Natural killer cell (primary cell): ENCODE measurements at regions not wholly inside any gene's neighbourhood (a gene's known extent, or its start where the extent isn't known, plus 50 kb on each side); places are given as distances from the start of the nearest gene placed in this dataset.
"Not testable (repeated sequence)": the region's sequence is repeated elsewhere in the genome, so short reads cannot be mapped to it uniquely, and the experiment has no call there.

Experiments
- ATAC-seq, 3 donors: fragments of 150-1000 bp in 2 of 3; fragments of 200-7000 bp in 1 of 3; cut with Tn5 transposase; 1 replicate in 1 of 3; 2 replicates in 2 of 3; pipeline ENCODE4 v1.10.0; 2021; ENCODE audit warnings: mild to moderate bottlenecking in 2 of 3, moderate library complexity in 2 of 3
- DNase-seq, 2 donors: peaks; one replicate each; pipeline versions ENCODE4 v3.0.0 to v3.0.0-alpha.2; 2013 to 2021; ENCODE audit warnings: mixed read lengths in 1 of 2
- H3K27ac ChIP-seq: one replicate; pipeline ENCODE4 v1.5.1; 2013; ENCODE audit warnings: mild to moderate bottlenecking, low read length
- H3K27me3 ChIP-seq: one replicate; pipeline ENCODE4 v1.6.1; 2013; ENCODE audit warnings: low read length; ENCODE audit not compliant: control insufficient read depth, insufficient read depth
- H3K36me3 ChIP-seq: one replicate; pipeline ENCODE4 v1.6.1; 2013; ENCODE audit warnings: low read length; ENCODE audit not compliant: control insufficient read depth, insufficient read depth
- H3K4me1 ChIP-seq: one replicate; pipeline ENCODE4 v1.6.1; 2013; ENCODE audit warnings: low read length; ENCODE audit not compliant: control insufficient read depth, insufficient read depth
- H3K4me3 ChIP-seq: one replicate; pipeline ENCODE4 v1.5.1; 2013; ENCODE audit warnings: low read length
- H3K9me3 ChIP-seq: one replicate; pipeline ENCODE4 v1.6.1; 2013; ENCODE audit warnings: low read length; ENCODE audit not compliant: control insufficient read depth, insufficient read depth
- H3K27ac Mint-ChIP-seq, 2 donors: one replicate each; pipeline ENCODE4 v1.8.0; 2022; ENCODE audit warnings: mild to moderate bottlenecking in 2 of 2, mixed read lengths in 2 of 2, moderate library complexity in 1 of 2
- H3K27me3 Mint-ChIP-seq, 2 donors: one replicate each; pipeline ENCODE4 v1.8.0; 2022; ENCODE audit warnings: low read depth in 2 of 2, mixed read lengths in 2 of 2
- H3K36me3 Mint-ChIP-seq: one replicate; pipeline ENCODE4 v1.8.0; 2022; ENCODE audit warnings: mixed read lengths
- H3K4me1 Mint-ChIP-seq, 2 donors: one replicate each; pipeline ENCODE4 v1.8.0; 2022; ENCODE audit warnings: mixed read lengths in 2 of 2
- H3K4me3 Mint-ChIP-seq: one replicate; pipeline ENCODE4 v1.8.0; 2022; ENCODE audit warnings: mild to moderate bottlenecking, moderate library complexity, mixed read lengths
- H3K9me3 Mint-ChIP-seq, 2 donors: one replicate each; pipeline ENCODE4 v1.8.0; 2022; ENCODE audit warnings: mixed read lengths in 2 of 2
- WGBS: methylation state at CpG from one replicate; pipeline ENCODE4 v1.1.7; 2013; ENCODE audit warnings: missing lambda C conversion rate; ENCODE audit not compliant: insufficient coverage; 5-methylcytosine and 5-hydroxymethylcytosine counted together
- intact Hi-C: fragments of 100-400 bp; cut with micrococcal nuclease; formaldehyde crosslinking; loops from one replicate; pipeline ENCODE4 v1.14.2; 2022
- TF ChIP-seq, protein P1 (sequence below): fragments of 200-600 bp; IDR thresholded peaks from one replicate; pipeline ENCODE4 v1.8.0; 2022; ENCODE audit warnings: antibody characterized with exemption

DNA sequence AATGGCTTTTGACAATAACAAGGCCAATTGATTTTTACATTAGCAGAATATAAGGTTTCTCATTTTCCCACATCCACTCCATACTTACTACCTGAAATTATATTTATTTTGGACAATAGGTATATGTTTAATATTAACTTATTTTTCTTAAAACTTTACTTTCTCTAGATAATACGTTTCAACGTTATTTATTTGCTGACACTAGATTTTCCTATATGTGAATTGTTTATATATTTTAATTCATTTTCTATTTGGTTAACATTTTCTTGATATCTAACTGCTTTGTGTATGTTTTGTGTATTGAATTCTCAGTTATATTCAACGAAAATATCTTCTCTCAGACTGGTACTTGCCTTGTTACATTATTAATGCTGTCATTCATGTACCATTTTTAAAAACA is 199.9 kb upstream of the TMEFF2 start:
- WGBS: no CpG with 5 or more reads among the region's 3 CpGs
- Histone ChIP-seq H3K4me1 (no peaks in the 10 kb centered on the region), H3K27ac (no peak overlapping the region), H3K27me3 (no peaks in the 10 kb centered on the region), H3K36me3 (no peaks in the 10 kb centered on the region), H3K4me3 (no peak overlapping the region), H3K9me3 (peaks cover 4% of the 10 kb centered on the region)
- Mint-ChIP-seq H3K4me3 (no peak overlapping the region), H3K9me3 (peaks cover 9 to 12% of the 10 kb centered on the region in 2 donors), H3K27ac (no peak overlapping the region), H3K36me3 (peaks cover 7% of the 10 kb centered on the region), H3K27me3 (no peaks in the 10 kb centered on the region), H3K4me1 (no peaks in the 10 kb centered on the region)
- ATAC-seq (no peak), DNase-seq (no peak)
- intact Hi-C loops: no loop called here
- TF ChIP-seq, protein P1, sequence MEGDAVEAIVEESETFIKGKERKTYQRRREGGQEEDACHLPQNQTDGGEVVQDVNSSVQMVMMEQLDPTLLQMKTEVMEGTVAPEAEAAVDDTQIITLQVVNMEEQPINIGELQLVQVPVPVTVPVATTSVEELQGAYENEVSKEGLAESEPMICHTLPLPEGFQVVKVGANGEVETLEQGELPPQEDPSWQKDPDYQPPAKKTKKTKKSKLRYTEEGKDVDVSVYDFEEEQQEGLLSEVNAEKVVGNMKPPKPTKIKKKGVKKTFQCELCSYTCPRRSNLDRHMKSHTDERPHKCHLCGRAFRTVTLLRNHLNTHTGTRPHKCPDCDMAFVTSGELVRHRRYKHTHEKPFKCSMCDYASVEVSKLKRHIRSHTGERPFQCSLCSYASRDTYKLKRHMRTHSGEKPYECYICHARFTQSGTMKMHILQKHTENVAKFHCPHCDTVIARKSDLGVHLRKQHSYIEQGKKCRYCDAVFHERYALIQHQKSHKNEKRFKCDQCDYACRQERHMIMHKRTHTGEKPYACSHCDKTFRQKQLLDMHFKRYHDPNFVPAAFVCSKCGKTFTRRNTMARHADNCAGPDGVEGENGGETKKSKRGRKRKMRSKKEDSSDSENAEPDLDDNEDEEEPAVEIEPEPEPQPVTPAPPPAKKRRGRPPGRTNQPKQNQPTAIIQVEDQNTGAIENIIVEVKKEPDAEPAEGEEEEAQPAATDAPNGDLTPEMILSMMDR: no peak

DNA sequence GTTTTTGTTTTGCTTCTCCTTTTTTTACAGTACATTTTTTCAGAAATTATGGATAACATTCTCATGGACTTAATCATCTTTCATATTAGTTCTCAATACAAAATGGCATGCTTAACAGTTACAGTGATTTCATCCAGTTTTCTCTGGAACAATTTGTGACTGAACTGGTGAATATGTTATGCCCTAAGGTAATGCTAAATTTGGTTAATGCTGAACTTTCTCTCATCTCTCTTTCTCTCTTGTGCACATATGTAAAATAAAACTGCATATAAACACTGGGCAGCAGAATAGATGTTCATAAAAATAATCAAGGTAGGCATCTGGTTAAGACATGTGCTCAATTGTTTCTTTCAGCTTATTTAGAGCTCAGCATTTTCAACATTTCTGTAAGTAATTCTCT is 196.3 kb upstream of the TMEFF2 start:
- Histone ChIP-seq H3K4me1 (no peaks in the 10 kb centered on the region), H3K27me3 (no peaks in the 10 kb centered on the region)
- no peak for ATAC-seq

DNA sequence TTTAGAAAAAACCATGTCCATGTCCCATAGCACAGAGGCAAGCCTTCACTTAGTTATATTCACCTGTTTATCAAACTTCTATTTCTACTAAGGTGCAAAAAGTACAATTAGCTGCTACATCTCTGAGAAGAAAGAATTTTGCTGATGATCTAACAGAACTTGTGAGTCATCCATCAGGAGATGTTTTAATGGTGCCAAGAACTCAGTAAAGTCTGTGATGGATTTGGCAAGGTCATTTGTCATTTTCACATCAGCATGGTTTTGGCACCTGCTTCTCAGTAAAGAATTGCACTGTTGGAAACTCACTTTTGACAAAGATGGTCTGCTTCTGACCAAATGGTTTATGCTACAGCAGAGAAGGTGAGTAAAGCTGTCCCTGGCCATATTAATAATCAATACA is 195.7 kb upstream of the TMEFF2 start:
- intact Hi-C loops: no loop called here
- ATAC-seq: no peak
- TF ChIP-seq, protein P1: no peak

More for the DNA sequence above, 196.3 kb upstream of the TMEFF2 start:
- DNase-seq: no peak
- no peaks in the 10 kb centered on the region for H3K27me3 Mint-ChIP-seq
- Histone ChIP-seq H3K36me3 (no peaks in the 10 kb centered on the region), H3K4me3 (no peak overlapping the region), H3K9me3 (no peaks in the 10 kb centered on the region), H3K27ac (no peak overlapping the region)
- TF ChIP-seq, protein P1: no peak
- no peaks in the 10 kb centered on the region for H3K4me1 Mint-ChIP-seq
- peaks cover 8 to 17% of the 10 kb centered on the region in 2 donors for H3K9me3 Mint-ChIP-seq
- H3K36me3 Mint-ChIP-seq: no peaks in the 10 kb centered on the region
- intact Hi-C loops: no loop called here
- no peak overlapping the region for H3K4me3 Mint-ChIP-seq
- no peak overlapping the region for H3K27ac Mint-ChIP-seq

DNA sequence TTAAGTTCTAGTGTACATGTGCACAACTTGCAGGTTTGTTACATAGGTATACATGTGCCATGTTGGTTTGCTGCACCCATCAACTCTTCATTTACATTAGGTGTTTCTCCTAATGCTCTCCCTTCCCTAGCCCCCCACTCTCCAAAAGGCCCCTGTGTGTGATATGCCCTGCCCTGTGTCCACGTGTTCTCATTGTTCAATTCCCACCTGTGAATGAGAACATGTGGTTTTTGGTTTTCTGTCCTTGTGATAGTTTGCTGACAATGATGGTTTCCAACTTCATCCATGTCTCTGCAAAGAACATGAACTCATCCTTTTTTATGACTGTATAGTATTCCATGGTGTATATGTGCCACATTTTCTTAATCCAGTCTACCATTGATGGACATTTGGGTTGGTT is 189.5 kb upstream of the TMEFF2 start:
- H3K4me1 ChIP-seq, H3K27ac ChIP-seq, ATAC-seq, H3K27me3 ChIP-seq, H3K27ac Mint-ChIP-seq, H3K4me3 Mint-ChIP-seq, H3K9me3 ChIP-seq, H3K27me3 Mint-ChIP-seq, H3K4me1 Mint-ChIP-seq, H3K4me3 ChIP-seq, intact Hi-C loops, DNase-seq, H3K36me3 Mint-ChIP-seq, H3K36me3 ChIP-seq: not testable (repeated sequence)
- 83% methylated on average over 1 of the region's 1 CpG for WGBS
- peaks cover 8 to 13% of the 10 kb centered on the region in 2 donors for H3K9me3 Mint-ChIP-seq

More for the DNA sequence above, 195.7 kb upstream of the TMEFF2 start:
- Mint-ChIP-seq H3K36me3 (no peaks in the 10 kb centered on the region), H3K9me3 (peaks cover 9 to 17% of the 10 kb centered on the region in 2 donors), H3K4me1 (no peaks in the 10 kb centered on the region), H3K27ac (no peak overlapping the region), H3K4me3 (no peak overlapping the region), H3K27me3 (no peaks in the 10 kb centered on the region)
- H3K9me3 ChIP-seq: no peaks in the 10 kb centered on the region
- H3K27me3 ChIP-seq: no peaks in the 10 kb centered on the region
- H3K27ac ChIP-seq: no peak overlapping the region
- H3K36me3 ChIP-seq: no peaks in the 10 kb centered on the region
- no peaks in the 10 kb centered on the region for H3K4me1 ChIP-seq
- no peak for DNase-seq
- H3K4me3 ChIP-seq: no peak overlapping the region
